Peyer's patch (tissue), 4 donors: ENCODE measurements at regions not wholly inside any gene's neighbourhood (a gene's known extent, or its start where the extent isn't known, plus 50 kb on each side); places are given as distances from the start of the nearest gene placed in this dataset.
A peak's percentile ranks its signal among the peaks of the same experiment; 100 is the strongest.

Experiments
- DNase-seq, 3 donors: peaks; one replicate each; pipeline ENCODE4 v3.0.0-alpha.2; 2017 to 2019
- H3K27ac ChIP-seq, 4 donors: fragments of 200-600 bp; sonication (generic); one replicate each; pipeline ENCODE4 v1.5.1; 2016 to 2019
- H3K27me3 ChIP-seq, 2 donors: fragments of 200-600 bp; sonication (generic); one replicate each; pipeline ENCODE4 v1.5.1; 2019
- H3K36me3 ChIP-seq, 3 donors: fragments of 200-600 bp; sonication (generic); one replicate each; pipeline ENCODE4 v1.5.1; 2016 to 2019
- H3K4me1 ChIP-seq, 4 donors: fragments of 200-600 bp; sonication (generic); one replicate each; pipeline ENCODE4 v1.5.1; 2016 to 2019
- H3K4me3 ChIP-seq, 4 donors: fragments of 200-600 bp; sonication (generic); 1 replicate in 3 of 4; 2 replicates in 1 of 4; pipeline ENCODE4 v1.5.1; 2016 to 2019; ENCODE audit warnings: mild to moderate bottlenecking in 1 of 4
- H3K9me3 ChIP-seq, 4 donors: fragments of 200-600 bp; sonication (generic); one replicate each; pipeline ENCODE4 v1.5.1; 2016 to 2019; ENCODE audit warnings: mild to moderate bottlenecking in 1 of 4
- CTCF ChIP-seq, 6 experiments: fragments of 450-650 bp in 4 of 6; fragments of 200-600 bp in 2 of 6; sonication (generic) in 1 of 6; IDR thresholded peaks; one replicate each; pipeline ENCODE4 v1.5.1; 2017 to 2019; ENCODE audit warnings: antibody characterized with exemption in 6 of 6, mild to moderate bottlenecking in 3 of 6, moderate library complexity in 1 of 6
- POLR2A ChIP-seq, 2 donors: fragments of 450-650 bp; IDR thresholded peaks; one replicate each; pipeline ENCODE4 v1.5.1; 2017; ENCODE audit warnings: antibody characterized with exemption in 2 of 2, mild to moderate bottlenecking in 2 of 2, moderate library complexity in 2 of 2

GRCh38 chr17:77493901-77494663 lies 353.3 kb downstream of the SEC14L1 start:
- peak in 2 of 3 donors; percentile 32 to 44 for DNase-seq
- Histone ChIP-seq H3K27me3 (no peaks in the 10 kb centered on the region), H3K36me3 (peaks cover 0 to 92% (median 0%) of the 10 kb centered on the region in 3 donors), H3K4me1 (peaks cover 0 to 10% (median 4%) of the 10 kb centered on the region in 4 donors), H3K27ac (peak overlapping the region in 2 of 4 donors; percentile 2 to 73), H3K9me3 (no peaks in the 10 kb centered on the region), H3K4me3 (no peak overlapping the region)
- TF ChIP-seq CTCF (IDR thresholded peaks at IDR 0.05) (no peak), POLR2A (IDR thresholded peaks at IDR 0.05) (no peak)

GRCh38 chr17:77494664-77495435 lies 354.1 kb downstream of the SEC14L1 start:
- peak overlapping the region in 2 of 4 donors; percentile 2 to 73 for H3K27ac ChIP-seq
- peaks cover 0 to 92% (median 0%) of the 10 kb centered on the region in 3 donors for H3K36me3 ChIP-seq
- no peaks in the 10 kb centered on the region for H3K9me3 ChIP-seq
- H3K4me1 ChIP-seq, result peaks cover 0 to 10% (median 4%) of the 10 kb centered on the region in 4 donors
- TF ChIP-seq CTCF (IDR thresholded peaks at IDR 0.05) (peak; percentile 96 to 100 (median 98)), POLR2A (IDR thresholded peaks at IDR 0.05) (peak in 1 of 2 donors; percentile 3)
- H3K27me3 ChIP-seq, result no peaks in the 10 kb centered on the region
- H3K4me3 ChIP-seq, result no peak overlapping the region
- DNase-seq, result peak; percentile 84 to 89 (median 86)

GRCh38 chr17:77495575-77495974 lies 354.8 kb downstream of the SEC14L1 start:
- TF ChIP-seq POLR2A (IDR thresholded peaks at IDR 0.05) (no peak), CTCF (IDR thresholded peaks at IDR 0.05) (no peak)
- peak in 2 of 3 donors; percentile 14 to 47 for DNase-seq
- no peaks in the 10 kb centered on the region for H3K27me3 ChIP-seq
- H3K4me1 ChIP-seq, result peaks cover 0 to 10% (median 4%) of the 10 kb centered on the region in 4 donors
- H3K4me3 ChIP-seq, result no peak overlapping the region
- peak overlapping the region in 1 of 4 donors; percentile 73 for H3K27ac ChIP-seq
- peaks cover 0 to 92% (median 0%) of the 10 kb centered on the region in 3 donors for H3K36me3 ChIP-seq
- H3K9me3 ChIP-seq, result no peaks in the 10 kb centered on the region

- no peak overlapping the region for H3K27ac ChIP-seq
- no peaks in the 10 kb centered on the region for H3K9me3 ChIP-seq
- peak in 1 of 3 donors; percentile 46 for DNase-seq
- peaks cover 0 to 92% (median 0%) of the 10 kb centered on the region in 3 donors for H3K36me3 ChIP-seq
- no peak overlapping the region for H3K4me3 ChIP-seq
- TF ChIP-seq POLR2A (IDR thresholded peaks at IDR 0.05) (no peak), CTCF (IDR thresholded peaks at IDR 0.05) (no peak)
- H3K4me1 ChIP-seq, result peaks cover 0 to 10% (median 4%) of the 10 kb centered on the region in 4 donors
- no peaks in the 10 kb centered on the region for H3K27me3 ChIP-seq
Measured at GRCh38 chr17:77496401-77496801, 355.6 kb downstream of the SEC14L1 start.

DNA sequence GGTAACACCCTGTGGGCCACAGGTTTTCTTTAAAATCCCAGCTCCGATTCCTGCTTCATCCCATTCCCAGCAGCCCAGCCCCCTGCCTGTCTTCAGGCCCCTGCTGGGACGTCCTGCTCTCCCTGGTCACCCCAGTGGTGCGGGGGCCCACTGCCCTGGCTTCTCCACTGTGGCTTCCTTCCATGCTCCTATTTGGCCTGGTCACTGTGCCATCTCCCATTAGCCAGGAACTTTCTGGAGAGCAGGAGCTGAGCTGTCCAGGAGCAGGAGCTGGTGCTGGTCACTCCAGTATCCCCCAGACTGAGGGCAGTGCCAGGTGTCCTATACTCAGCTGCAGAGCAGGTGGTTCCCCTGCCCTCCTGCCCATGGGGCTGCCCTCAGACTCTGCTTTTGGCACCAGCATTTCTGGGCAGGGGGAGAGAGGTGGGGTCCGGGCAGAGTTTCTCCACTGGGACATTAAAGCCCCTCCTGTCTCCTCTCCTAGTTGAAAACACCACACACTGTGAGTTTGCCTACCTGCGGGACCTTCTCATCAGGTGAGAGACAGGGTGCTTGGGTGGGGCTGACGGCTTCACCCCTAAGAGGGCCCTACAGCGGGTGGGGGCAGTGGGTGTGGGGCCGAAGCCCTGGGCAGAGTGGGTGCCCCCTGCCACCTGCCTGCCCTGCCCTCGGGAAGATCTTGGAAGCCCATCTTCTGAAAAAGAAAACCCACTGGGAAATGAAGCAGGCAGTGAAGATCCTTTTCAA lies 356.2 kb downstream of the SEC14L1 start:
- no peak for TF ChIP-seq CTCF (IDR thresholded peaks at IDR 0.05)
- no peak for TF ChIP-seq POLR2A (IDR thresholded peaks at IDR 0.05)
- peak in 1 of 3 donors; percentile 44 for DNase-seq
- H3K4me3 ChIP-seq, result no peak overlapping the region
- H3K9me3 ChIP-seq, result no peaks in the 10 kb centered on the region
- no peaks in the 10 kb centered on the region for H3K27me3 ChIP-seq
- peaks cover 0 to 10% (median 4%) of the 10 kb centered on the region in 4 donors for H3K4me1 ChIP-seq
- H3K36me3 ChIP-seq, result peaks cover 0 to 92% (median 0%) of the 10 kb centered on the region in 3 donors
- no peak overlapping the region for H3K27ac ChIP-seq
